A673 (cell line): ENCODE measurements at regions not wholly inside any gene's neighbourhood (a gene's known extent, or its start where the extent isn't known, plus 50 kb on each side); places are given as distances from the start of the nearest gene placed in this dataset.

ENCODE experiments used
- BruUV-seq: library from RNA; stranded (reverse); fragments of 400-500 nt; replicated peaks from 2 replicates; lab custom pipeline; 2021; lab: Mats Ljungman, UMichigan
- CTCF ChIA-PET: fragments of 300-600 bp; sonication (Branson Sonifier 250); formaldehyde crosslinking; loops from one replicate; lab custom pipeline; 2022; ENCODE audit warnings: antibody characterized with exemption; lab: Charles Lee
- POLR2A ChIA-PET: fragments of 300-600 bp; sonication (Branson Sonifier 250); formaldehyde crosslinking; loops from one replicate; lab custom pipeline; 2022; ENCODE audit warnings: antibody characterized with exemption; ENCODE audit not compliant: low non-redundant PET; lab: Charles Lee
- DNase-seq: peaks from one replicate; pipeline ENCODE4 v3.0.0-alpha.2; 2015; ENCODE audit warnings: low spot score
- H3K27ac ChIP-seq: fragments of 200-600 bp; sonication (generic); 2 replicates; pipeline ENCODE4 v1.5.1; 2016; ENCODE audit warnings: mixed run types, low read depth, mild to moderate bottlenecking, mixed read lengths, antibody characterized with exemption, low read length; ENCODE audit not compliant: poor library complexity, severe bottlenecking
- H3K27me3 ChIP-seq: fragments of 200-600 bp; sonication (generic); replicated peaks from 2 replicates; pipeline ENCODE4 v1.6.1; 2017; ENCODE audit warnings: mixed run types, low read depth, mild to moderate bottlenecking, mixed read lengths, antibody characterized with exemption, low read length; ENCODE audit not compliant: insufficient read depth, poor library complexity
- H3K36me3 ChIP-seq: fragments of 200-600 bp; sonication (generic); 2 replicates; pipeline ENCODE4 v1.6.1; 2016; ENCODE audit warnings: mixed run types, mild to moderate bottlenecking, mixed read lengths, antibody characterized with exemption, low read length; ENCODE audit not compliant: insufficient read depth, poor library complexity, severe bottlenecking
- H3K4me1 ChIP-seq: fragments of 200-600 bp; sonication (generic); 2 replicates; pipeline ENCODE4 v1.6.1; 2017; ENCODE audit warnings: mixed run types, mild to moderate bottlenecking, mixed read lengths, antibody characterized with exemption, low read length; ENCODE audit not compliant: insufficient read depth, poor library complexity, severe bottlenecking
- H3K4me3 ChIP-seq: fragments of 200-600 bp; sonication (generic); 2 replicates; pipeline ENCODE4 v1.5.1; 2016; ENCODE audit warnings: low read depth, mixed run types, mild to moderate bottlenecking, mixed read lengths, low read length; ENCODE audit not compliant: poor library complexity, severe bottlenecking
- H3K9me3 ChIP-seq: fragments of 200-600 bp; sonication (generic); 2 replicates; pipeline ENCODE4 v1.6.1; 2016; ENCODE audit warnings: mixed run types, low read depth, mild to moderate bottlenecking, mixed read lengths, antibody characterized with exemption, low read length; ENCODE audit not compliant: poor library complexity, severe bottlenecking
- CTCF ChIP-seq: fragments of 300-800, 200-600 bp; sonication (generic); conservative IDR thresholded peaks from 2 replicates; pipeline ENCODE4 v1.5.1; 2017; ENCODE audit warnings: low read depth, mild to moderate bottlenecking, antibody characterized with exemption, low read length, moderate library complexity, mixed read lengths
- EZH2 ChIP-seq: fragments of 200-600 bp; sonication (generic); IDR thresholded peaks from 2 replicates; pipeline ENCODE4 v1.6.1; 2017; ENCODE audit warnings: borderline replicate concordance, low read depth, mild to moderate bottlenecking, mixed read lengths, antibody characterized with exemption, low read length; ENCODE audit not compliant: poor library complexity, severe bottlenecking
- intact Hi-C: fragments of 100-400 bp; cut with micrococcal nuclease; formaldehyde crosslinking; loops from one replicate; pipeline ENCODE4 v1.10.0; 2022; ENCODE audit not compliant: unreplicated experiment

DNA sequence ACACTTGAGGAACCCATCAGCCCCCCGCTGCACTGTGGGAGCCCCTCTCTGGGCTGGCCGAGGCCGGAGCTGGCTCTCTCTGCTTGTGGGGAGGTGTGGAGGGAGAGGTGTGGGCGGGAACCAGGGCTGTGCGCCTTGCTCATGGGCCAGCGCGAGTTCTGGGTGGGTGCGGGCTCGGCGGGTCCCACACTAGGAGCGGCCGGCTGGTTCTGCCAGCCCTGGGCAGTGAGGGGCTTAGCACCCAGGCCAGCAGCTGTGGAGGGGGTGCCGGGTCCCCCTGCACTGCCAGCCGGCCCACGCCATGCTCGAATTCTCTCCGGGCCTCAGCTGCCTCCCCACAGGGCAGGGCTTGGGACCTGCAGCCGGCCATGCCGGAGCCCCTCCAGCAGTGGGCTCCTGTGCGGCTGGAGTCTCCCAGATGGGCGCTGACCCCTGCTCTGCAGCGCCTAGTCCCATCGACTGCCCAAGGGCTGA, 430.2 kb downstream of the FAT4 start:
- no TSS peak for BruUV-seq
- Histone ChIP-seq H3K4me3 (no peak overlapping the region), H3K9me3 (no peaks in the 10 kb centered on the region), H3K27me3 (no peaks in the 10 kb centered on the region), H3K27ac (no peak overlapping the region), H3K36me3 (no peaks in the 10 kb centered on the region), H3K4me1 (no peaks in the 10 kb centered on the region)
- intact Hi-C loops: loop anchor here (5.0 kb wide), 1 partner anchor 433 kb away; the partner anchor contains the start of gene FAT4
- TF ChIP-seq CTCF: no peak
- no peak for TF ChIP-seq EZH2
- DNase-seq: no peak
- ChIA-PET POLR2A (no interaction called here), CTCF (no interaction called here)

DNA sequence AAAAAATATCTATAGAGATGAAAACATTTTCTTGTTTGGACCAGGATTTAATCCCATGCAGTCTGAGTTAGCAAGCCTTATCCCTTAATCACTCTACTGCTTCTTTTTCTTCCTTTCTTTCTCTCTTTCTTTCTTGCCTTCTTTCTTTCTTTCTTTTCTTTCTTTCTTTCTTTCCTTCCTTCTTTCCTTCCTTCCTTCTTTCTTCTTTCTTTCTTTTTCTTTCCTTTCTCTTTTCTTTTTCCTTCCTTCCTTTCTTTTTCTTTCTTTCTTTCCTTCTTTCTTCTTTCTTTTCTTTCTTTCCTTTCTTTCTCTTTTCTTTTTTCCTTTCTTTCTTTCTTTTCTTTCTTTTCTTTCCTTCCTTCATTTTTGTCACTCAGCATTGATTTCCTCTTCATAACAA, 434.6 kb downstream of the FAT4 start:
- POLR2A ChIA-PET: no interaction called here

DNA sequence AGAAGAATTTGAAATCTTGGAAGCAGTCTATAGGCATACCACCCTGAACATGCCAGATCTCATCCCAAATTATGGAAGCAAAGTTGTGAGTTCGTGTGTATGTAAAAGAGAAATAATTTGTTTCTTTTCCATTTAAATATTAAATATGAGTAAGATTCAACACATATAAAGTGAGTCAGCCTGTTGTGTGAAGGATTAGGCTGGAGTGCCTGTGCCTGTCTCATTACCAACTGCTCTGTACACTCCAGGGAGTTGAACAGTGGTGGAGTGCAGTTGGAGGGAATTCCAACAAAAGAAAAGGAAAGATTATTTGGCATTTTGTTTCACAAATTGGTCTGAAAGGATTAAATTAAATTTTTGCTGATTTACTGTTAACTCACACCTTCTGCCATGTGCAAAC, 435.6 kb downstream of the FAT4 start:
- no peak overlapping the region for H3K27ac ChIP-seq
- H3K4me1 ChIP-seq: peaks cover 9% of the 10 kb centered on the region
- no peaks in the 10 kb centered on the region for H3K27me3 ChIP-seq
- no peak overlapping the region for H3K4me3 ChIP-seq
- no peaks in the 10 kb centered on the region for H3K36me3 ChIP-seq
- CTCF ChIA-PET: no interaction called here
- TF ChIP-seq EZH2 (no peak), CTCF (no peak)
- intact Hi-C loops: no loop called here
- BruUV-seq: no TSS peak
- POLR2A ChIA-PET: no interaction called here
- no peaks in the 10 kb centered on the region for H3K9me3 ChIP-seq
- DNase-seq: peak; percentile 39

More for the DNA sequence above, 434.6 kb downstream of the FAT4 start:
- peaks cover 9% of the 10 kb centered on the region for H3K4me1 ChIP-seq
- no peak for DNase-seq
- no peak for TF ChIP-seq EZH2
- TF ChIP-seq CTCF: no peak
- CTCF ChIA-PET: no interaction called here
- intact Hi-C loops: no loop called here
- H3K36me3 ChIP-seq: no peaks in the 10 kb centered on the region
- no TSS peak for BruUV-seq
- no peaks in the 10 kb centered on the region for H3K9me3 ChIP-seq
- H3K4me3 ChIP-seq: no peak overlapping the region
- H3K27ac ChIP-seq: no peak overlapping the region
- H3K27me3 ChIP-seq: no peaks in the 10 kb centered on the region
